H1 (cell line): ENCODE measurements at regions not wholly inside any gene's neighbourhood (a gene's known extent, or its start where the extent isn't known, plus 50 kb on each side); places are given as distances from the start of the nearest gene placed in this dataset.

Experiments
- CHD1 ChIP-seq: IDR thresholded peaks from 2 replicates; pipeline ENCODE4 v1.6.1; 2012; ENCODE audit warnings: low read depth, low read length, improper control_type of control experiment
- CHD2 ChIP-seq: IDR thresholded peaks from 2 replicates; pipeline ENCODE4 v1.6.1; 2012; ENCODE audit warnings: low read length, improper control_type of control experiment
- CREB1 ChIP-seq: IDR thresholded peaks from 2 replicates; pipeline ENCODE4 v1.6.1; 2012; ENCODE audit warnings: inconsistent platforms
- JUN ChIP-seq: IDR thresholded peaks from 2 replicates; pipeline ENCODE4 v1.6.1; 2011; ENCODE audit warnings: low read depth, mild to moderate bottlenecking, improper control_type of control experiment, low read length
- KDM1A ChIP-seq: fragments of 200-600, 300-600 bp; sonication (generic); IDR thresholded peaks from 2 replicates; pipeline ENCODE4 v1.7.1; 2016; ENCODE audit warnings: mild to moderate bottlenecking, low read length, borderline replicate concordance
- POLR2A ChIP-seq, 2 experiments: IDR thresholded peaks; 1 replicate in 1 of 2; 2 replicates in 1 of 2; pipeline ENCODE4 v1.6.1; 2011; ENCODE audit warnings: low read depth in 2 of 2, low read length in 2 of 2, mild to moderate bottlenecking in 2 of 2; ENCODE audit errors: control extremely low read depth in 1 of 2
- POLR2AphosphoS5 ChIP-seq: IDR thresholded peaks from 2 replicates; pipeline ENCODE4 v1.6.1; 2011; ENCODE audit warnings: low read depth, low read length
- SAP30 ChIP-seq: fragments of 300-600 bp; sonication (generic); IDR thresholded peaks from 2 replicates; pipeline ENCODE4 v1.7.1; 2012; ENCODE audit warnings: low read length, moderate library complexity, mild to moderate bottlenecking, inconsistent platforms; ENCODE audit not compliant: insufficient read depth, insufficient replicate concordance
- SP1 ChIP-seq: IDR thresholded peaks from 2 replicates; pipeline ENCODE4 v1.6.1; 2011; ENCODE audit warnings: low read depth, low read length
- TF ChIP-seq, protein P1 (sequence below): fragments of 300-600 bp; sonication (generic); IDR thresholded peaks from 2 replicates; pipeline ENCODE4 v1.7.1; 2012; ENCODE audit warnings: low read length, moderate library complexity, mild to moderate bottlenecking, inconsistent platforms; ENCODE audit not compliant: insufficient replicate concordance
- TF ChIP-seq, protein P2 (sequence below): IDR thresholded peaks from 2 replicates; pipeline ENCODE4 v1.6.1; 2012; ENCODE audit warnings: low read length, inconsistent platforms

DNA sequence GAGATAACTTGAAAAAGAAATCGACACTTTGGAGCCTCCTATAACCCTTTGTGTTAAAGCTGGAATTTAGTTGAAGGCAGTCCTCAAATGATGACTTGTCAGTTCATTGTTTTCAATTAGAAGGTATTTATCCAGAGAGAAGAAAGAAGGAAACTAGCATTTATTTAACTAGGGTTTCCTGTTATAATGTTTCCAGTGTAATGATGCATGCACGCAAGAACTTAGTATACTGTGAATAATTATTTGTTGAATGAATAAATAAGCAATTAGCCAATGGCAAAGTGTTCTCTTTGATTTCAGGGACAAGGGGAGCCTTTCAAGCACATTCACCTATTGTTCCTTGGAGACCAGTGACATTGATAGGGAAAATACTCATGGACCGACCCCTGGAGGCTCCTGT, 307.4 kb downstream of the KLF5 start (continued):
- TF ChIP-seq, protein P1, sequence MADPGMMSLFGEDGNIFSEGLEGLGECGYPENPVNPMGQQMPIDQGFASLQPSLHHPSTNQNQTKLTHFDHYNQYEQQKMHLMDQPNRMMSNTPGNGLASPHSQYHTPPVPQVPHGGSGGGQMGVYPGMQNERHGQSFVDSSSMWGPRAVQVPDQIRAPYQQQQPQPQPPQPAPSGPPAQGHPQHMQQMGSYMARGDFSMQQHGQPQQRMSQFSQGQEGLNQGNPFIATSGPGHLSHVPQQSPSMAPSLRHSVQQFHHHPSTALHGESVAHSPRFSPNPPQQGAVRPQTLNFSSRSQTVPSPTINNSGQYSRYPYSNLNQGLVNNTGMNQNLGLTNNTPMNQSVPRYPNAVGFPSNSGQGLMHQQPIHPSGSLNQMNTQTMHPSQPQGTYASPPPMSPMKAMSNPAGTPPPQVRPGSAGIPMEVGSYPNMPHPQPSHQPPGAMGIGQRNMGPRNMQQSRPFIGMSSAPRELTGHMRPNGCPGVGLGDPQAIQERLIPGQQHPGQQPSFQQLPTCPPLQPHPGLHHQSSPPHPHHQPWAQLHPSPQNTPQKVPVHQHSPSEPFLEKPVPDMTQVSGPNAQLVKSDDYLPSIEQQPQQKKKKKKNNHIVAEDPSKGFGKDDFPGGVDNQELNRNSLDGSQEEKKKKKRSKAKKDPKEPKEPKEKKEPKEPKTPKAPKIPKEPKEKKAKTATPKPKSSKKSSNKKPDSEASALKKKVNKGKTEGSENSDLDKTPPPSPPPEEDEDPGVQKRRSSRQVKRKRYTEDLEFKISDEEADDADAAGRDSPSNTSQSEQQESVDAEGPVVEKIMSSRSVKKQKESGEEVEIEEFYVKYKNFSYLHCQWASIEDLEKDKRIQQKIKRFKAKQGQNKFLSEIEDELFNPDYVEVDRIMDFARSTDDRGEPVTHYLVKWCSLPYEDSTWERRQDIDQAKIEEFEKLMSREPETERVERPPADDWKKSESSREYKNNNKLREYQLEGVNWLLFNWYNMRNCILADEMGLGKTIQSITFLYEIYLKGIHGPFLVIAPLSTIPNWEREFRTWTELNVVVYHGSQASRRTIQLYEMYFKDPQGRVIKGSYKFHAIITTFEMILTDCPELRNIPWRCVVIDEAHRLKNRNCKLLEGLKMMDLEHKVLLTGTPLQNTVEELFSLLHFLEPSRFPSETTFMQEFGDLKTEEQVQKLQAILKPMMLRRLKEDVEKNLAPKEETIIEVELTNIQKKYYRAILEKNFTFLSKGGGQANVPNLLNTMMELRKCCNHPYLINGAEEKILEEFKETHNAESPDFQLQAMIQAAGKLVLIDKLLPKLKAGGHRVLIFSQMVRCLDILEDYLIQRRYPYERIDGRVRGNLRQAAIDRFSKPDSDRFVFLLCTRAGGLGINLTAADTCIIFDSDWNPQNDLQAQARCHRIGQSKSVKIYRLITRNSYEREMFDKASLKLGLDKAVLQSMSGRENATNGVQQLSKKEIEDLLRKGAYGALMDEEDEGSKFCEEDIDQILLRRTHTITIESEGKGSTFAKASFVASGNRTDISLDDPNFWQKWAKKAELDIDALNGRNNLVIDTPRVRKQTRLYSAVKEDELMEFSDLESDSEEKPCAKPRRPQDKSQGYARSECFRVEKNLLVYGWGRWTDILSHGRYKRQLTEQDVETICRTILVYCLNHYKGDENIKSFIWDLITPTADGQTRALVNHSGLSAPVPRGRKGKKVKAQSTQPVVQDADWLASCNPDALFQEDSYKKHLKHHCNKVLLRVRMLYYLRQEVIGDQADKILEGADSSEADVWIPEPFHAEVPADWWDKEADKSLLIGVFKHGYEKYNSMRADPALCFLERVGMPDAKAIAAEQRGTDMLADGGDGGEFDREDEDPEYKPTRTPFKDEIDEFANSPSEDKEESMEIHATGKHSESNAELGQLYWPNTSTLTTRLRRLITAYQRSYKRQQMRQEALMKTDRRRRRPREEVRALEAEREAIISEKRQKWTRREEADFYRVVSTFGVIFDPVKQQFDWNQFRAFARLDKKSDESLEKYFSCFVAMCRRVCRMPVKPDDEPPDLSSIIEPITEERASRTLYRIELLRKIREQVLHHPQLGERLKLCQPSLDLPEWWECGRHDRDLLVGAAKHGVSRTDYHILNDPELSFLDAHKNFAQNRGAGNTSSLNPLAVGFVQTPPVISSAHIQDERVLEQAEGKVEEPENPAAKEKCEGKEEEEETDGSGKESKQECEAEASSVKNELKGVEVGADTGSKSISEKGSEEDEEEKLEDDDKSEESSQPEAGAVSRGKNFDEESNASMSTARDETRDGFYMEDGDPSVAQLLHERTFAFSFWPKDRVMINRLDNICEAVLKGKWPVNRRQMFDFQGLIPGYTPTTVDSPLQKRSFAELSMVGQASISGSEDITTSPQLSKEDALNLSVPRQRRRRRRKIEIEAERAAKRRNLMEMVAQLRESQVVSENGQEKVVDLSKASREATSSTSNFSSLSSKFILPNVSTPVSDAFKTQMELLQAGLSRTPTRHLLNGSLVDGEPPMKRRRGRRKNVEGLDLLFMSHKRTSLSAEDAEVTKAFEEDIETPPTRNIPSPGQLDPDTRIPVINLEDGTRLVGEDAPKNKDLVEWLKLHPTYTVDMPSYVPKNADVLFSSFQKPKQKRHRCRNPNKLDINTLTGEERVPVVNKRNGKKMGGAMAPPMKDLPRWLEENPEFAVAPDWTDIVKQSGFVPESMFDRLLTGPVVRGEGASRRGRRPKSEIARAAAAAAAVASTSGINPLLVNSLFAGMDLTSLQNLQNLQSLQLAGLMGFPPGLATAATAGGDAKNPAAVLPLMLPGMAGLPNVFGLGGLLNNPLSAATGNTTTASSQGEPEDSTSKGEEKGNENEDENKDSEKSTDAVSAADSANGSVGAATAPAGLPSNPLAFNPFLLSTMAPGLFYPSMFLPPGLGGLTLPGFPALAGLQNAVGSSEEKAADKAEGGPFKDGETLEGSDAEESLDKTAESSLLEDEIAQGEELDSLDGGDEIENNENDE = no peak
- no peak for TF ChIP-seq CREB1
- no peak for TF ChIP-seq SP1
- TF ChIP-seq SAP30 = no peak
- no peak for TF ChIP-seq JUN
- TF ChIP-seq POLR2A (IDR thresholded peaks at IDR 0.05; ENCODE audit: control extremely low read depth in 1 of 2, low read depth in 2 of 2, low read length in 2 of 2) = no peak
- no peak for TF ChIP-seq POLR2AphosphoS5
- TF ChIP-seq CHD2 = no peak
- TF ChIP-seq KDM1A = no peak
- TF ChIP-seq, protein P2, sequence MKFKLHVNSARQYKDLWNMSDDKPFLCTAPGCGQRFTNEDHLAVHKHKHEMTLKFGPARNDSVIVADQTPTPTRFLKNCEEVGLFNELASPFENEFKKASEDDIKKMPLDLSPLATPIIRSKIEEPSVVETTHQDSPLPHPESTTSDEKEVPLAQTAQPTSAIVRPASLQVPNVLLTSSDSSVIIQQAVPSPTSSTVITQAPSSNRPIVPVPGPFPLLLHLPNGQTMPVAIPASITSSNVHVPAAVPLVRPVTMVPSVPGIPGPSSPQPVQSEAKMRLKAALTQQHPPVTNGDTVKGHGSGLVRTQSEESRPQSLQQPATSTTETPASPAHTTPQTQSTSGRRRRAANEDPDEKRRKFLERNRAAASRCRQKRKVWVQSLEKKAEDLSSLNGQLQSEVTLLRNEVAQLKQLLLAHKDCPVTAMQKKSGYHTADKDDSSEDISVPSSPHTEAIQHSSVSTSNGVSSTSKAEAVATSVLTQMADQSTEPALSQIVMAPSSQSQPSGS = no peak
- no peak for TF ChIP-seq CHD1
